WTC11 (cell line): ENCODE measurements at regions not wholly inside any gene's neighbourhood (a gene's known extent, or its start where the extent isn't known, plus 50 kb on each side); places are given as distances from the start of the nearest gene placed in this dataset.

Experiments used
- ATAC-seq: fragments of 200-7000 bp; cut with Tn5 transposase; 2 replicates; pipeline ENCODE4 v1.10.0; 2021; ENCODE audit warnings: mild to moderate bottlenecking, moderate library complexity
- CTCF ChIA-PET: fragments of 300-600 bp; sonication (Branson Sonifier 250); formaldehyde crosslinking; loops from one replicate; lab custom pipeline; 2021; ENCODE audit warnings: antibody characterized with exemption; lab: Charles Lee
- POLR2A ChIA-PET: fragments of 350-600 bp; sonication (Branson Sonifier 250); formaldehyde crosslinking; loops from one replicate; lab custom pipeline; 2021; ENCODE audit warnings: antibody characterized with exemption; lab: Charles Lee
- DNase-seq: peaks from one replicate; pipeline ENCODE4 v3.0.0; 2021; ENCODE audit warnings: low spot score
- H3K27ac Mint-ChIP-seq: 2 replicates; pipeline ENCODE4 v1.8.0; 2021; ENCODE audit warnings: mixed read lengths
- H3K27me3 Mint-ChIP-seq: 2 replicates; pipeline ENCODE4 v1.8.0; 2021; ENCODE audit warnings: low read depth, mild to moderate bottlenecking, moderate library complexity, mixed read lengths
- H3K36me3 Mint-ChIP-seq: 2 replicates; pipeline ENCODE4 v1.8.0; 2021; ENCODE audit warnings: mixed read lengths
- H3K4me1 Mint-ChIP-seq: 2 replicates; pipeline ENCODE4 v1.8.0; 2022; ENCODE audit warnings: mixed read lengths
- H3K4me3 Mint-ChIP-seq: 2 replicates; pipeline ENCODE4 v1.8.0; 2021; ENCODE audit warnings: mild to moderate bottlenecking, moderate library complexity, mixed read lengths
- H3K9me3 Mint-ChIP-seq: 2 replicates; pipeline ENCODE4 v1.8.0; 2021; ENCODE audit warnings: mixed read lengths
- CREM ChIP-seq: sonication (generic); formaldehyde crosslinking; IDR thresholded peaks from 2 replicates; pipeline ENCODE4 v1.8.1; 2022; ENCODE audit warnings: mild to moderate bottlenecking, missing genetic modification reagents, moderate library complexity
- E2F5 ChIP-seq: sonication (generic); formaldehyde crosslinking; IDR thresholded peaks from 2 replicates; pipeline ENCODE4 v1.8.1; 2022; ENCODE audit warnings: mild to moderate bottlenecking, moderate library complexity, missing genetic modification reagents
- FOXP1 ChIP-seq: sonication (generic); formaldehyde crosslinking; IDR thresholded peaks from 2 replicates; pipeline ENCODE4 v1.8.0; 2022; ENCODE audit warnings: missing genetic modification reagents, mild to moderate bottlenecking, moderate library complexity, borderline replicate concordance
- GABPB1 ChIP-seq: sonication (generic); formaldehyde crosslinking; IDR thresholded peaks from 2 replicates; pipeline ENCODE4 v1.8.1; 2023; ENCODE audit warnings: mild to moderate bottlenecking, missing genetic modification reagents
- GRHL2 ChIP-seq: fragments of 250-450 bp; sonication (Bioruptor Pico); IDR thresholded peaks from 2 replicates; pipeline ENCODE4 v1.8.0; 2022; ENCODE audit warnings: mild to moderate bottlenecking, moderate library complexity; ENCODE audit not compliant: insufficient replicate concordance, severe bottlenecking
- GTF2I ChIP-seq: fragments of 250-450 bp; sonication (Bioruptor Pico); conservative IDR thresholded peaks from 2 replicates; pipeline ENCODE4 v1.4.0; 2021; ENCODE audit warnings: mild to moderate bottlenecking
- IRF2 ChIP-seq: sonication (generic); formaldehyde crosslinking; IDR thresholded peaks from 2 replicates; pipeline ENCODE4 v1.8.0; 2022; ENCODE audit warnings: low read depth, missing genetic modification reagents, borderline replicate concordance
- KAT7 ChIP-seq: sonication (generic); formaldehyde crosslinking; IDR thresholded peaks from 2 replicates; pipeline ENCODE4 v1.8.1; 2023; ENCODE audit warnings: missing genetic modification reagents, mild to moderate bottlenecking, borderline replicate concordance
- MXD4 ChIP-seq: fragments of 250-450 bp; sonication (Bioruptor Pico); IDR thresholded peaks from 2 replicates; pipeline ENCODE4 v1.8.0; 2021; ENCODE audit warnings: mild to moderate bottlenecking, moderate library complexity, borderline replicate concordance
- NFATC4 ChIP-seq: fragments of 250-450 bp; sonication (Bioruptor Pico); IDR thresholded peaks from 2 replicates; pipeline ENCODE4 v1.9.0; 2021; ENCODE audit warnings: mild to moderate bottlenecking
- RELA ChIP-seq: sonication (generic); formaldehyde crosslinking; IDR thresholded peaks from 2 replicates; pipeline ENCODE4 v1.8.1; 2022; ENCODE audit warnings: missing genetic modification reagents, mild to moderate bottlenecking, borderline replicate concordance
- TF ChIP-seq, protein P1 (sequence below): sonication (generic); formaldehyde crosslinking; IDR thresholded peaks from 2 replicates; pipeline ENCODE4 v1.8.1; 2023; ENCODE audit warnings: mild to moderate bottlenecking, missing genetic modification reagents
- TF ChIP-seq, protein P2 (sequence below): sonication (generic); formaldehyde crosslinking; IDR thresholded peaks from 2 replicates; pipeline ENCODE4 v1.8.0; 2022; ENCODE audit warnings: missing genetic modification reagents
- TF ChIP-seq, protein P3 (sequence below): sonication (generic); formaldehyde crosslinking; IDR thresholded peaks from 2 replicates; pipeline ENCODE4 v1.8.1; 2022; ENCODE audit warnings: missing genetic modification reagents, borderline replicate concordance
- TF ChIP-seq, protein P4 (sequence below): sonication (generic); formaldehyde crosslinking; IDR thresholded peaks from 2 replicates; pipeline ENCODE4 v1.8.0; 2022; ENCODE audit warnings: mild to moderate bottlenecking, missing genetic modification reagents
- TF ChIP-seq, protein P5 (sequence below): sonication (generic); formaldehyde crosslinking; IDR thresholded peaks from 2 replicates; pipeline ENCODE4 v1.8.0; 2023; ENCODE audit warnings: missing genetic modification reagents, mild to moderate bottlenecking, borderline replicate concordance
- TF ChIP-seq, protein P6 (sequence below): fragments of 250-450 bp; sonication (Bioruptor Pico); IDR thresholded peaks from 2 replicates; pipeline ENCODE4 v1.9.0; 2021; ENCODE audit warnings: mild to moderate bottlenecking

GRCh38 chr18:25726298-25726697, 364.1 kb downstream of the SS18 start:
- H3K27me3 Mint-ChIP-seq: peaks cover 14% of the 10 kb centered on the region
- peaks cover 15% of the 10 kb centered on the region for H3K36me3 Mint-ChIP-seq
- H3K4me3 Mint-ChIP-seq: no peak overlapping the region
- H3K9me3 Mint-ChIP-seq: peaks cover 29% of the 10 kb centered on the region
- no peak overlapping the region for H3K27ac Mint-ChIP-seq
- DNase-seq (no peak), ATAC-seq (peak; percentile 48)
- ChIA-PET CTCF (no interaction called here), POLR2A (no interaction called here)
- H3K4me1 Mint-ChIP-seq: peaks cover 39% of the 10 kb centered on the region
- TF ChIP-seq, protein P1, sequence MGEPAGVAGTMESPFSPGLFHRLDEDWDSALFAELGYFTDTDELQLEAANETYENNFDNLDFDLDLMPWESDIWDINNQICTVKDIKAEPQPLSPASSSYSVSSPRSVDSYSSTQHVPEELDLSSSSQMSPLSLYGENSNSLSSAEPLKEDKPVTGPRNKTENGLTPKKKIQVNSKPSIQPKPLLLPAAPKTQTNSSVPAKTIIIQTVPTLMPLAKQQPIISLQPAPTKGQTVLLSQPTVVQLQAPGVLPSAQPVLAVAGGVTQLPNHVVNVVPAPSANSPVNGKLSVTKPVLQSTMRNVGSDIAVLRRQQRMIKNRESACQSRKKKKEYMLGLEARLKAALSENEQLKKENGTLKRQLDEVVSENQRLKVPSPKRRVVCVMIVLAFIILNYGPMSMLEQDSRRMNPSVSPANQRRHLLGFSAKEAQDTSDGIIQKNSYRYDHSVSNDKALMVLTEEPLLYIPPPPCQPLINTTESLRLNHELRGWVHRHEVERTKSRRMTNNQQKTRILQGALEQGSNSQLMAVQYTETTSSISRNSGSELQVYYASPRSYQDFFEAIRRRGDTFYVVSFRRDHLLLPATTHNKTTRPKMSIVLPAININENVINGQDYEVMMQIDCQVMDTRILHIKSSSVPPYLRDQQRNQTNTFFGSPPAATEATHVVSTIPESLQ (CRISPR knock-in tag): no peak
- no peak for TF ChIP-seq FOXP1 (CRISPR knock-in tag)
- TF ChIP-seq, protein P2, sequence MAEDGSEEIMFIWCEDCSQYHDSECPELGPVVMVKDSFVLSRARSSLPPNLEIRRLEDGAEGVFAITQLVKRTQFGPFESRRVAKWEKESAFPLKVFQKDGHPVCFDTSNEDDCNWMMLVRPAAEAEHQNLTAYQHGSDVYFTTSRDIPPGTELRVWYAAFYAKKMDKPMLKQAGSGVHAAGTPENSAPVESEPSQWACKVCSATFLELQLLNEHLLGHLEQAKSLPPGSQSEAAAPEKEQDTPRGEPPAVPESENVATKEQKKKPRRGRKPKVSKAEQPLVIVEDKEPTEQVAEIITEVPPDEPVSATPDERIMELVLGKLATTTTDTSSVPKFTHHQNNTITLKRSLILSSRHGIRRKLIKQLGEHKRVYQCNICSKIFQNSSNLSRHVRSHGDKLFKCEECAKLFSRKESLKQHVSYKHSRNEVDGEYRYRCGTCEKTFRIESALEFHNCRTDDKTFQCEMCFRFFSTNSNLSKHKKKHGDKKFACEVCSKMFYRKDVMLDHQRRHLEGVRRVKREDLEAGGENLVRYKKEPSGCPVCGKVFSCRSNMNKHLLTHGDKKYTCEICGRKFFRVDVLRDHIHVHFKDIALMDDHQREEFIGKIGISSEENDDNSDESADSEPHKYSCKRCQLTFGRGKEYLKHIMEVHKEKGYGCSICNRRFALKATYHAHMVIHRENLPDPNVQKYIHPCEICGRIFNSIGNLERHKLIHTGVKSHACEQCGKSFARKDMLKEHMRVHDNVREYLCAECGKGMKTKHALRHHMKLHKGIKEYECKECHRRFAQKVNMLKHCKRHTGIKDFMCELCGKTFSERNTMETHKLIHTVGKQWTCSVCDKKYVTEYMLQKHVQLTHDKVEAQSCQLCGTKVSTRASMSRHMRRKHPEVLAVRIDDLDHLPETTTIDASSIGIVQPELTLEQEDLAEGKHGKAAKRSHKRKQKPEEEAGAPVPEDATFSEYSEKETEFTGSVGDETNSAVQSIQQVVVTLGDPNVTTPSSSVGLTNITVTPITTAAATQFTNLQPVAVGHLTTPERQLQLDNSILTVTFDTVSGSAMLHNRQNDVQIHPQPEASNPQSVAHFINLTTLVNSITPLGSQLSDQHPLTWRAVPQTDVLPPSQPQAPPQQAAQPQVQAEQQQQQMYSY: no peak
- no peak for TF ChIP-seq GABPB1 (CRISPR knock-in tag)
- TF ChIP-seq, protein P3, sequence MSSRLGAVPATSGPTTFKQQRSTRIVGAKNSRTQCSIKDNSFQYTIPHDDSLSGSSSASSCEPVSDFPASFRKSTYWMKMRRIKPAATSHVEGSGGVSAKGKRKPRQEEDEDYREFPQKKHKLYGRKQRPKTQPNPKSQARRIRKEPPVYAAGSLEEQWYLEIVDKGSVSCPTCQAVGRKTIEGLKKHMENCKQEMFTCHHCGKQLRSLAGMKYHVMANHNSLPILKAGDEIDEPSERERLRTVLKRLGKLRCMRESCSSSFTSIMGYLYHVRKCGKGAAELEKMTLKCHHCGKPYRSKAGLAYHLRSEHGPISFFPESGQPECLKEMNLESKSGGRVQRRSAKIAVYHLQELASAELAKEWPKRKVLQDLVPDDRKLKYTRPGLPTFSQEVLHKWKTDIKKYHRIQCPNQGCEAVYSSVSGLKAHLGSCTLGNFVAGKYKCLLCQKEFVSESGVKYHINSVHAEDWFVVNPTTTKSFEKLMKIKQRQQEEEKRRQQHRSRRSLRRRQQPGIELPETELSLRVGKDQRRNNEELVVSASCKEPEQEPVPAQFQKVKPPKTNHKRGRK (CRISPR knock-in tag): no peak
- TF ChIP-seq GTF2I (CRISPR knock-in tag): no peak
- no peak for TF ChIP-seq E2F5 (CRISPR knock-in tag)
- TF ChIP-seq, protein P4, sequence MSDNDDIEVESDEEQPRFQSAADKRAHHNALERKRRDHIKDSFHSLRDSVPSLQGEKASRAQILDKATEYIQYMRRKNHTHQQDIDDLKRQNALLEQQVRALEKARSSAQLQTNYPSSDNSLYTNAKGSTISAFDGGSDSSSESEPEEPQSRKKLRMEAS: no peak
- TF ChIP-seq IRF2 (CRISPR knock-in tag): no peak
- TF ChIP-seq KAT7: no peak
- no peak for TF ChIP-seq NFATC4
- no peak for TF ChIP-seq MXD4 (CRISPR knock-in tag)
- TF ChIP-seq CREM (CRISPR knock-in tag): no peak
- TF ChIP-seq, protein P5, sequence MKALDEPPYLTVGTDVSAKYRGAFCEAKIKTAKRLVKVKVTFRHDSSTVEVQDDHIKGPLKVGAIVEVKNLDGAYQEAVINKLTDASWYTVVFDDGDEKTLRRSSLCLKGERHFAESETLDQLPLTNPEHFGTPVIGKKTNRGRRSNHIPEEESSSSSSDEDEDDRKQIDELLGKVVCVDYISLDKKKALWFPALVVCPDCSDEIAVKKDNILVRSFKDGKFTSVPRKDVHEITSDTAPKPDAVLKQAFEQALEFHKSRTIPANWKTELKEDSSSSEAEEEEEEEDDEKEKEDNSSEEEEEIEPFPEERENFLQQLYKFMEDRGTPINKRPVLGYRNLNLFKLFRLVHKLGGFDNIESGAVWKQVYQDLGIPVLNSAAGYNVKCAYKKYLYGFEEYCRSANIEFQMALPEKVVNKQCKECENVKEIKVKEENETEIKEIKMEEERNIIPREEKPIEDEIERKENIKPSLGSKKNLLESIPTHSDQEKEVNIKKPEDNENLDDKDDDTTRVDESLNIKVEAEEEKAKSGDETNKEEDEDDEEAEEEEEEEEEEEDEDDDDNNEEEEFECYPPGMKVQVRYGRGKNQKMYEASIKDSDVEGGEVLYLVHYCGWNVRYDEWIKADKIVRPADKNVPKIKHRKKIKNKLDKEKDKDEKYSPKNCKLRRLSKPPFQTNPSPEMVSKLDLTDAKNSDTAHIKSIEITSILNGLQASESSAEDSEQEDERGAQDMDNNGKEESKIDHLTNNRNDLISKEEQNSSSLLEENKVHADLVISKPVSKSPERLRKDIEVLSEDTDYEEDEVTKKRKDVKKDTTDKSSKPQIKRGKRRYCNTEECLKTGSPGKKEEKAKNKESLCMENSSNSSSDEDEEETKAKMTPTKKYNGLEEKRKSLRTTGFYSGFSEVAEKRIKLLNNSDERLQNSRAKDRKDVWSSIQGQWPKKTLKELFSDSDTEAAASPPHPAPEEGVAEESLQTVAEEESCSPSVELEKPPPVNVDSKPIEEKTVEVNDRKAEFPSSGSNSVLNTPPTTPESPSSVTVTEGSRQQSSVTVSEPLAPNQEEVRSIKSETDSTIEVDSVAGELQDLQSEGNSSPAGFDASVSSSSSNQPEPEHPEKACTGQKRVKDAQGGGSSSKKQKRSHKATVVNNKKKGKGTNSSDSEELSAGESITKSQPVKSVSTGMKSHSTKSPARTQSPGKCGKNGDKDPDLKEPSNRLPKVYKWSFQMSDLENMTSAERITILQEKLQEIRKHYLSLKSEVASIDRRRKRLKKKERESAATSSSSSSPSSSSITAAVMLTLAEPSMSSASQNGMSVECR (CRISPR knock-in tag): no peak
- TF ChIP-seq RELA (CRISPR knock-in tag): no peak
- TF ChIP-seq, protein P6, sequence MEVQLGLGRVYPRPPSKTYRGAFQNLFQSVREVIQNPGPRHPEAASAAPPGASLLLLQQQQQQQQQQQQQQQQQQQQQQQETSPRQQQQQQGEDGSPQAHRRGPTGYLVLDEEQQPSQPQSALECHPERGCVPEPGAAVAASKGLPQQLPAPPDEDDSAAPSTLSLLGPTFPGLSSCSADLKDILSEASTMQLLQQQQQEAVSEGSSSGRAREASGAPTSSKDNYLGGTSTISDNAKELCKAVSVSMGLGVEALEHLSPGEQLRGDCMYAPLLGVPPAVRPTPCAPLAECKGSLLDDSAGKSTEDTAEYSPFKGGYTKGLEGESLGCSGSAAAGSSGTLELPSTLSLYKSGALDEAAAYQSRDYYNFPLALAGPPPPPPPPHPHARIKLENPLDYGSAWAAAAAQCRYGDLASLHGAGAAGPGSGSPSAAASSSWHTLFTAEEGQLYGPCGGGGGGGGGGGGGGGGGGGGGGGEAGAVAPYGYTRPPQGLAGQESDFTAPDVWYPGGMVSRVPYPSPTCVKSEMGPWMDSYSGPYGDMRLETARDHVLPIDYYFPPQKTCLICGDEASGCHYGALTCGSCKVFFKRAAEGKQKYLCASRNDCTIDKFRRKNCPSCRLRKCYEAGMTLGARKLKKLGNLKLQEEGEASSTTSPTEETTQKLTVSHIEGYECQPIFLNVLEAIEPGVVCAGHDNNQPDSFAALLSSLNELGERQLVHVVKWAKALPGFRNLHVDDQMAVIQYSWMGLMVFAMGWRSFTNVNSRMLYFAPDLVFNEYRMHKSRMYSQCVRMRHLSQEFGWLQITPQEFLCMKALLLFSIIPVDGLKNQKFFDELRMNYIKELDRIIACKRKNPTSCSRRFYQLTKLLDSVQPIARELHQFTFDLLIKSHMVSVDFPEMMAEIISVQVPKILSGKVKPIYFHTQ: no peak
- TF ChIP-seq GRHL2: no peak
- TF ChIP-seq, all 79 proteins: peak for 0
